GM12892 (cell line): ENCODE measurements at regions not wholly inside any gene's neighbourhood (a gene's known extent, or its start where the extent isn't known, plus 50 kb on each side); places are given as distances from the start of the nearest gene placed in this dataset.

Experiments
- POLR2A ChIP-seq: IDR thresholded peaks from 2 replicates; pipeline ENCODE4 v1.6.1; 2011; ENCODE audit warnings: low read depth, low read length, control low read depth
- POLR2AphosphoS5 ChIP-seq: IDR thresholded peaks from 2 replicates; pipeline ENCODE4 v1.6.1; 2011; ENCODE audit warnings: low read depth, low read length, control low read depth
- TAF1 ChIP-seq: IDR thresholded peaks from 2 replicates; pipeline ENCODE4 v1.6.1; 2011; ENCODE audit warnings: low read depth, mild to moderate bottlenecking, control low read depth, low read length, borderline replicate concordance

- TF ChIP-seq POLR2AphosphoS5, result no peak
- no peak for TF ChIP-seq POLR2A
- no peak for TF ChIP-seq TAF1
Observed at GRCh38 chr10:128187788-128188185, 61.6 kb upstream of the MKI67 start.
